Suprapubic skin (tissue), 4 donors: ENCODE measurements at regions not wholly inside any gene's neighbourhood (a gene's known extent, or its start where the extent isn't known, plus 50 kb on each side); places are given as distances from the start of the nearest gene placed in this dataset.

Experiments used
- DNase-seq, 2 donors: peaks; one replicate each; pipeline ENCODE4 v3.0.0-alpha.2; 2019; ENCODE audit warnings: low spot score in 2 of 2
- H3K27ac ChIP-seq: fragments of 200-600 bp; sonication (generic); one replicate; pipeline ENCODE4 v1.5.1; 2019
- H3K27me3 ChIP-seq: fragments of 200-600 bp; sonication (generic); one replicate; pipeline ENCODE4 v1.5.1; 2019
- H3K36me3 ChIP-seq: fragments of 200-600 bp; sonication (generic); one replicate; pipeline ENCODE4 v1.5.1; 2019
- H3K4me1 ChIP-seq: fragments of 200-600 bp; sonication (generic); one replicate; pipeline ENCODE4 v1.5.1; 2019
- H3K4me3 ChIP-seq: fragments of 200-600 bp; sonication (generic); one replicate; pipeline ENCODE4 v1.5.1; 2019; ENCODE audit warnings: mild to moderate bottlenecking
- H3K9me3 ChIP-seq: fragments of 200-600 bp; sonication (generic); one replicate; pipeline ENCODE4 v1.5.1; 2019
- CTCF ChIP-seq, 2 donors: fragments of 200-600 bp in 1 of 2; fragments of 450-650 bp in 1 of 2; sonication (generic) in 1 of 2; IDR thresholded peaks; one replicate each; pipeline ENCODE4 v1.5.1; 2016 to 2019; ENCODE audit warnings: antibody characterized with exemption in 2 of 2, mild to moderate bottlenecking in 1 of 2, moderate library complexity in 1 of 2
- EP300 ChIP-seq: sonication (generic); formaldehyde crosslinking; IDR thresholded peaks from one replicate; pipeline ENCODE4 v1.6.1; 2017; ENCODE audit warnings: antibody characterized with exemption
- POLR2A ChIP-seq, 2 donors: fragments of 450-650 bp; IDR thresholded peaks; one replicate each; pipeline ENCODE4 v1.6.1; 2017; ENCODE audit warnings: antibody characterized with exemption in 2 of 2, mild to moderate bottlenecking in 2 of 2, moderate library complexity in 2 of 2
- POLR2AphosphoS5 ChIP-seq, 3 donors: sonication (generic); formaldehyde crosslinking; IDR thresholded peaks; one replicate each; pipeline ENCODE4 v1.6.1; 2017; ENCODE audit warnings: antibody characterized with exemption in 3 of 3
- WGBS: methylation state at CpG from one replicate; pipeline ENCODE4 v1.1.5; 2018; 5-methylcytosine and 5-hydroxymethylcytosine counted together

DNA sequence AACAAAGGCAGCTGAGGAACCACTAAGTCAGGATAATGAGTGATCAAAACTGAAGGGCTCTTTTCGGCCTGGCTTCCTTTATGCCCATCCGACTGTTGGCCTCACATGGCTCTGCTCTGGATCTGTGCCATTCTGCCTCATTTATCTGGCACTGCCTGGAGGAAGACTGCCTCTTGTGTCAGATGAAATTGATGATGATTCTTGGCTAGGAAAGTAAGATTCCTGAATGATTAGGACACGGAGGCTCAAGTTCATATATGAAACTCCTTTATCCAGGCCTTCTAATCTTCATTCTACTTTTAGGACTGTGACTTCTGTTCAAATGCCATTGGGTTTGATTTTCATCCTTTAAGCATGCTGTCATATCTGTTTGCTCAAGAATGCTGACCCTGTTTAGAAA, 475.4 kb upstream of the RPS6KA3 start:
- Histone ChIP-seq H3K4me3 (no peak overlapping the region), H3K27me3 (no peaks in the 10 kb centered on the region), H3K9me3 (no peaks in the 10 kb centered on the region), H3K36me3 (no peaks in the 10 kb centered on the region), H3K27ac (no peak overlapping the region), H3K4me1 (no peaks in the 10 kb centered on the region)
- DNase-seq: no peak
- TF ChIP-seq EP300: no peak
- TF ChIP-seq POLR2AphosphoS5 (IDR thresholded peaks at IDR 0.05): no peak
- no peak for TF ChIP-seq POLR2A (IDR thresholded peaks at IDR 0.05)
- TF ChIP-seq CTCF (IDR thresholded peaks at IDR 0.05): no peak
- 51% methylated on average over 3 of the region's 3 CpGs for WGBS

DNA sequence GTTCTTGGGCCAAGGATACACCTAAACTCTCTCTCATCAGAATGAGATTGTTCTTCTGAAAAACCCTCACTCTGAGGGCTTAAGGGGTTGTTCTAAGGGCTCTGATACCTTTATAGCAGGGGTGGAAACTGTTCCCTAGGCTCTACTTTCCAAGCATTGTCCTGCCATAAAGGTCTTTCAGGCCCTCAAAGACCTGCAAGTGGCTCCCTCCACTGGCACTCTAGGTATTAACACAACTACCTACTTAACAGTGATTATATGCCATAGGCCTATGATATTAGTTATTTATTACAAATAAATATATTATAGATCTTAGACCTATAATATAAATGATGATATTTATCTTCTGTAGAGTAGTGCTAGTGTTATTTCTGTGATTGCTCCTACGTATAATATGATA, 473.7 kb upstream of the RPS6KA3 start:
- DNase-seq: no peak
- H3K27me3 ChIP-seq: no peaks in the 10 kb centered on the region
- no peaks in the 10 kb centered on the region for H3K4me1 ChIP-seq
- TF ChIP-seq POLR2A (IDR thresholded peaks at IDR 0.05) (no peak), EP300 (no peak)
- no peaks in the 10 kb centered on the region for H3K9me3 ChIP-seq
- 56% methylated on average over 1 of the region's 1 CpG for WGBS
- H3K4me3 ChIP-seq: no peak overlapping the region
- no peaks in the 10 kb centered on the region for H3K36me3 ChIP-seq
- H3K27ac ChIP-seq: no peak overlapping the region

DNA sequence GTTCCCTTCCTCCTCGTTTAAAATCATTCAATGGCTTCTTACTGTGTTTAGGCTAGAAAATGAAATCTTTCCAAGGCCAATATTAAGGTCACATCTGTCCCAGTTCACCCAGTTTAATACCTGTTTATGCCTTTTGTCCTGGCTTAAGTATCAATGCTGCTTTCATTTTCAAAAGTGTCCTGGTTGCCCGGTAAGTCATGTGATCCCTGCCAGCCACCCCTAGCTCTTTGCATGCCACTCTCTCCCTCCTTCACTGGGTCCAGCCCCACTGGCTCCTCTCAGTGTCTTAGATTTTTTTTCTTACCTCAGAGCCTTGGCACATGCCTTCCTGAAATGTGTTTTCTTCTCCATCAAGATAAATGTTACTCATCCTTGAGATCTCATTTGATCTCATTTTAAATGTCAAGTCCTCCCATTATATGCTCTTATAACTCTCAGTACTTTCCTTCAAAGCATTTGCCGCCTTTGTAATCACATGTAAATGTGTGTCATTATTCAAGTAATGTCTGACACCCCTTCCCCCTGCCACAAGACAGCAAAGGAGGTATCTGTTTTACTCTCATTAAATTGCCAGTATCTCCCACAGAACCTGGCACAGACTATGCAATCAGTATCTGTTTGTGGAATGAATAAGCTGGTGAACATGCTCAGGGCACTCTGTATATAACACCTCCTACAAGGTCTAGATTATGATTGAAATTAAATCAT, 472.5 kb upstream of the RPS6KA3 start:
- no peaks in the 10 kb centered on the region for H3K36me3 ChIP-seq
- TF ChIP-seq POLR2A (IDR thresholded peaks at IDR 0.05) (no peak), CTCF (IDR thresholded peaks at IDR 0.05) (no peak), EP300 (no peak), POLR2AphosphoS5 (IDR thresholded peaks at IDR 0.05) (no peak)

GRCh38 chrX:20729416-20729815, 462.7 kb upstream of the RPS6KA3 start:
- TF ChIP-seq POLR2A (IDR thresholded peaks at IDR 0.05) (no peak), POLR2AphosphoS5 (IDR thresholded peaks at IDR 0.05) (no peak), CTCF (IDR thresholded peaks at IDR 0.05) (no peak), EP300 (no peak)
- no peaks in the 10 kb centered on the region for H3K9me3 ChIP-seq
- 23% methylated on average over 1 of the region's 1 CpG for WGBS
- no peaks in the 10 kb centered on the region for H3K27me3 ChIP-seq
- no peak for DNase-seq
- no peaks in the 10 kb centered on the region for H3K36me3 ChIP-seq
- no peaks in the 10 kb centered on the region for H3K4me1 ChIP-seq
- no peak overlapping the region for H3K4me3 ChIP-seq
- no peak overlapping the region for H3K27ac ChIP-seq

More for the DNA sequence above, 472.5 kb upstream of the RPS6KA3 start:
- H3K27me3 ChIP-seq: no peaks in the 10 kb centered on the region
- no peaks in the 10 kb centered on the region for H3K9me3 ChIP-seq
- no peak overlapping the region for H3K27ac ChIP-seq
- 65% methylated on average over 3 of the region's 3 CpGs for WGBS
- no peak overlapping the region for H3K4me3 ChIP-seq
- no peak for DNase-seq
- no peaks in the 10 kb centered on the region for H3K4me1 ChIP-seq

DNA sequence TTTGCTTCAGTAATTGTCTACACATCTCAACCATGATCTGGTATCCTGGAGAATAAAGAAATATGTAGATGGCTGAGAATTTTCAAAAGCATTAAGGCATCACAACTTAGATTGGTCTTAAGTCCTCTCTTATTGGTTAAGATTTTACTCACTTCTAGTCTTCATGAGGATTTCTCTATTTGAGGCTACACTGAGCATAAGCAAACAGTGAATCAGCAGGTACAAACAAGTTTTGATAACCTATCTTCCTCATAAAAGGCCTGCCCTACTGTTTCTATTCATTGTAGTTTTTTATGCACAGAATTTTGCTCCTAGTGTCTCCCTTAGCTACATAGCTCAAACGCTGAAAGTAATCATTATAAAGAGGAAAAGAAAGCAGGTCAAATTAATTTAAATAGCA, 460.7 kb upstream of the RPS6KA3 start:
- H3K27me3 ChIP-seq: no peaks in the 10 kb centered on the region
- H3K36me3 ChIP-seq: no peaks in the 10 kb centered on the region
- no peak for DNase-seq
- TF ChIP-seq CTCF (IDR thresholded peaks at IDR 0.05) (no peak), POLR2A (IDR thresholded peaks at IDR 0.05) (no peak), EP300 (no peak), POLR2AphosphoS5 (IDR thresholded peaks at IDR 0.05) (no peak)
- no peaks in the 10 kb centered on the region for H3K4me1 ChIP-seq
- 34% methylated on average over 1 of the region's 1 CpG for WGBS
- H3K27ac ChIP-seq: no peak overlapping the region
- H3K4me3 ChIP-seq: no peak overlapping the region
- H3K9me3 ChIP-seq: no peaks in the 10 kb centered on the region
